ENCODE measurements at regions not wholly inside any gene's neighbourhood (a gene's known extent, or its start where the extent isn't known, plus 50 kb on each side); places are given as distances from the start of the nearest gene placed in this dataset.
"Not testable (repeated sequence)": the region's sequence is repeated elsewhere in the genome, so short reads cannot be mapped to it uniquely, and the experiment has no call there.

GRCh38 chr1:78304761-78305160, 186.0 kb upstream of the PTGFR start:
- Histone ChIP-seq H3K9me3 (ENCODE audit: control insufficient read depth, insufficient read depth, low read depth, low read length) (no peaks in the 10 kb centered on the region), H3K36me3 (ENCODE audit: control insufficient read depth in 2 of 2, insufficient read depth in 1 of 2, low read length in 2 of 2) (no peaks in the 10 kb centered on the region), H3K27ac (ENCODE audit: extremely low read depth, low read depth, low read length) (no peak overlapping the region), H3K4me1 (ENCODE audit: control insufficient read depth, insufficient read depth, low read length) (no peaks in the 10 kb centered on the region), H3K4me3 (ENCODE audit: low read depth, low read length) (no peak overlapping the region)
- TF ChIP-seq ZNF639 (tag by site-specific recombination; IDR thresholded peaks at IDR 0.05): no peak
- ChIA-PET POLR2A (no interaction called here), CTCF (interaction anchor here (0.6 to 1.6 kb wide), 3 partner anchors 28 to 160 kb away, joined by 3 to 5 read pairs (median 4); no protein-coding TSS in a partner anchor)

- H3K4me3 ChIP-seq (ENCODE audit: low read depth, low read length); POLR2A ChIA-PET: not testable (repeated sequence)
- CTCF ChIA-PET: interaction anchor here (0.6 kb wide), 1 partner anchor 1027 kb away, joined by 4 read pairs; no protein-coding TSS in a partner anchor
Observed at GRCh38 chr1:78310261-78310660, 180.5 kb upstream of the PTGFR start.

GRCh38 chr1:78318011-78318410, 172.8 kb upstream of the PTGFR start:
- Histone ChIP-seq H3K4me1 (ENCODE audit: control insufficient read depth, insufficient read depth, low read length) (no peaks in the 10 kb centered on the region), H3K36me3 (ENCODE audit: control insufficient read depth in 2 of 2, insufficient read depth in 1 of 2, low read length in 2 of 2) (no peaks in the 10 kb centered on the region), H3K27ac (ENCODE audit: extremely low read depth, low read depth, low read length) (no peak overlapping the region), H3K4me3 (ENCODE audit: low read depth, low read length) (no peak overlapping the region), H3K9me3 (ENCODE audit: control insufficient read depth, insufficient read depth, low read depth, low read length) (no peaks in the 10 kb centered on the region)
- ChIA-PET CTCF (no interaction called here), POLR2A (no interaction called here)
- TF ChIP-seq MZF1 (tag by site-specific recombination; IDR thresholded peaks at IDR 0.05; ENCODE audit: borderline replicate concordance) (no peak), ZNF549 (tag by site-specific recombination; IDR thresholded peaks at IDR 0.05) (no peak), ZNF114 (tag by site-specific recombination; IDR thresholded peaks at IDR 0.05) (no peak), ZNF350 (tag by site-specific recombination; IDR thresholded peaks at IDR 0.05) (no peak), BCL11A (tag by site-specific recombination; IDR thresholded peaks at IDR 0.05; ENCODE audit: low read depth) (no peak), PRDM6 (tag by site-specific recombination; IDR thresholded peaks at IDR 0.05) (no peak), ZNF138 (tag by site-specific recombination; IDR thresholded peaks at IDR 0.05; ENCODE audit: borderline replicate concordance) (no peak), ZBTB26 (tag by site-specific recombination; optimal IDR thresholded peaks at IDR 0.05) (no peak), ZNF610 (tag by site-specific recombination; IDR thresholded peaks at IDR 0.05; ENCODE audit: borderline replicate concordance) (no peak), ZNF335 (tag by site-specific recombination; conservative IDR thresholded peaks at IDR 0.05) (no peak), GLI4 (tag by site-specific recombination; IDR thresholded peaks at IDR 0.05) (no peak), ZNF2 (tag by site-specific recombination; IDR thresholded peaks at IDR 0.05) (no peak), ZXDB (tag by site-specific recombination; IDR thresholded peaks at IDR 0.05) (no peak), KLF9 (tag by site-specific recombination; IDR thresholded peaks at IDR 0.05; ENCODE audit: low read depth) (no peak), SP3 (tag by site-specific recombination; IDR thresholded peaks at IDR 0.05) (no peak), ZNF274 (IDR thresholded peaks at IDR 0.05; ENCODE audit: low read length) (no peak), ZNF274 (tag by site-specific recombination; IDR thresholded peaks at IDR 0.05; ENCODE audit: borderline replicate concordance) (no peak), ZBTB49 (tag by site-specific recombination; IDR thresholded peaks at IDR 0.05; ENCODE audit: low read depth) (no peak), ZNF423 (tag by site-specific recombination; IDR thresholded peaks at IDR 0.05) (no peak)

More at GRCh38 chr1:78310261-78310660, 180.5 kb upstream of the PTGFR start:
- H3K36me3 ChIP-seq (ENCODE audit: control insufficient read depth in 2 of 2, insufficient read depth in 1 of 2, low read length in 2 of 2); H3K4me1 ChIP-seq (ENCODE audit: control insufficient read depth, insufficient read depth, low read length); H3K9me3 ChIP-seq (ENCODE audit: control insufficient read depth, insufficient read depth, low read depth, low read length); H3K27ac ChIP-seq (ENCODE audit: extremely low read depth, low read depth, low read length): not testable (repeated sequence)

Measured in HEK293 (cell line).